OCI-LY7 (cell line): ENCODE measurements at regions not wholly inside any gene's neighbourhood (a gene's known extent, or its start where the extent isn't known, plus 50 kb on each side); places are given as distances from the start of the nearest gene placed in this dataset.

ENCODE experiments used
- BruUV-seq: library from RNA; stranded (reverse); fragments of 400-500 nt; replicated peaks from 2 replicates; lab custom pipeline; 2021; lab: Mats Ljungman, UMichigan
- CTCF ChIA-PET: fragments of 300-600 bp; sonication (Branson Sonifier 250); formaldehyde crosslinking; loops from one replicate; lab custom pipeline; 2022; ENCODE audit warnings: antibody characterized with exemption; ENCODE audit not compliant: unreplicated experiment; lab: Charles Lee
- POLR2A ChIA-PET: fragments of 300-600 bp; sonication (Branson Sonifier 250); formaldehyde crosslinking; loops from one replicate; lab custom pipeline; 2022; ENCODE audit warnings: antibody characterized with exemption; lab: Charles Lee
- DNase-seq: peaks from one replicate; pipeline ENCODE4 v3.0.0-alpha.2; 2015; ENCODE audit warnings: low spot score
- H2AFZ ChIP-seq: fragments of 200-600 bp; sonication (generic), shearing (Covaris generic); 2 replicates; pipeline ENCODE4 v1.6.1; 2014; ENCODE audit warnings: mild to moderate bottlenecking, antibody characterized with exemption, low read length, moderate library complexity
- H3K27ac ChIP-seq: fragments of 200-600 bp; sonication (generic); 2 replicates; pipeline ENCODE4 v1.5.1; 2014; ENCODE audit warnings: mixed run types, low read depth, mild to moderate bottlenecking, moderate library complexity, low read length, inconsistent platforms; ENCODE audit not compliant: poor library complexity, severe bottlenecking
- H3K36me3 ChIP-seq: fragments of 200-600 bp; sonication (generic); 2 replicates; pipeline ENCODE4 v1.6.1; 2014; ENCODE audit warnings: mild to moderate bottlenecking, antibody characterized with exemption, low read length, moderate library complexity, mixed read lengths; ENCODE audit not compliant: insufficient read depth
- H3K4me1 ChIP-seq: fragments of 200-600 bp; sonication (generic); 2 replicates; pipeline ENCODE4 v1.5.1; 2014; ENCODE audit warnings: mild to moderate bottlenecking, low read length; ENCODE audit not compliant: insufficient read depth, poor library complexity, severe bottlenecking
- H3K4me2 ChIP-seq: fragments of 200-600 bp; sonication (generic); 2 replicates; pipeline ENCODE4 v1.6.1; 2014; ENCODE audit warnings: mild to moderate bottlenecking, low read length
- H3K4me3 ChIP-seq: fragments of 200-600 bp; sonication (generic); 2 replicates; pipeline ENCODE4 v1.5.1; 2014; ENCODE audit warnings: mild to moderate bottlenecking, low read depth, low read length; ENCODE audit not compliant: poor library complexity, severe bottlenecking
- H3K79me2 ChIP-seq: fragments of 200-600 bp; sonication (generic); 2 replicates; pipeline ENCODE4 v1.6.1; 2016; ENCODE audit warnings: low read depth, mild to moderate bottlenecking, low read length, moderate library complexity, mixed read lengths; ENCODE audit not compliant: insufficient read depth
- H3K9me2 ChIP-seq: fragments of 200-600 bp; sonication (generic); 2 replicates; pipeline ENCODE4 v1.6.1; 2016; ENCODE audit warnings: mild to moderate bottlenecking, low read length, mixed read lengths; ENCODE audit not compliant: insufficient read depth
- H3K9me3 ChIP-seq: fragments of 200-600 bp; sonication (generic); 2 replicates; pipeline ENCODE4 v1.6.1; 2014; ENCODE audit warnings: mild to moderate bottlenecking, mixed run types, low read length, mixed read lengths
- H4K20me1 ChIP-seq: fragments of 200-600 bp; sonication (generic); 2 replicates; pipeline ENCODE4 v1.6.1; 2014; ENCODE audit warnings: mild to moderate bottlenecking, antibody characterized with exemption, low read length, moderate library complexity, mixed read lengths; ENCODE audit not compliant: insufficient read depth
- CTCF ChIP-seq: fragments of 200-600 bp; sonication (generic); conservative IDR thresholded peaks from 2 replicates; pipeline ENCODE4 v1.5.1; 2014; ENCODE audit warnings: mild to moderate bottlenecking, antibody characterized with exemption, low read length, moderate library complexity, mixed read lengths
- EZH2phosphoT487 ChIP-seq: fragments of 200-600 bp; sonication (generic); IDR thresholded peaks from 2 replicates; pipeline ENCODE4 v1.6.1; 2018; ENCODE audit warnings: low read depth, borderline replicate concordance, mild to moderate bottlenecking, mixed run types, antibody characterized with exemption, low read length, moderate library complexity, mixed read lengths
- intact Hi-C: fragments of 100-400 bp; cut with micrococcal nuclease; formaldehyde crosslinking; loops from one replicate; pipeline ENCODE4 v1.10.0; 2022; ENCODE audit not compliant: unreplicated experiment

DNA sequence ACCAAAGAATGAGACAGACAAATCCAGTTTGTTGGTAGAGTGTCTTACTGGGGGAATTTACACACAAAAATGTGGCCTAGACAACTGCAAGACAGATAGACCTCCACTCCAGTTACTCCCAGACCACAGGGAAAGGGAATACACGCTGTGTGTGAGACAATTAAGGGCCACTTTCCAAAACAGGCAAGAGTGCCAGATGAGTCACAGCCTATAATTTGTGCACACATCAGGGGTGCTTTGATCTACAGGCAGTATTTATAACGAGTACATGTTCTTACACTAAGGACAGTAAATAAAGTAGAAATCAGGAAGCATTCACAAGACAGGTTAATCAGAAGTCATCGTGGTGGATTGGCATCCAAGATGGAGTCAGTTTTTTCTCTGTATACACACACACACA lies 114.8 kb downstream of the ZNF622 start:
- TF ChIP-seq CTCF, result no peak
- no peak for TF ChIP-seq EZH2phosphoT487
- BruUV-seq, result no TSS peak
- ChIA-PET CTCF (no interaction called here), POLR2A (no interaction called here)
- no peak for DNase-seq
- Histone ChIP-seq H3K36me3 (no peaks in the 10 kb centered on the region), H4K20me1 (no peaks in the 10 kb centered on the region), H3K27ac (no peak overlapping the region), H3K4me3 (no peak overlapping the region), H2AFZ (no peak overlapping the region), H3K9me2 (no peaks in the 10 kb centered on the region), H3K9me3 (no peaks in the 10 kb centered on the region), H3K4me2 (no peak overlapping the region), H3K79me2 (no peaks in the 10 kb centered on the region), H3K4me1 (no peaks in the 10 kb centered on the region)
- intact Hi-C loops, result no loop called here

DNA sequence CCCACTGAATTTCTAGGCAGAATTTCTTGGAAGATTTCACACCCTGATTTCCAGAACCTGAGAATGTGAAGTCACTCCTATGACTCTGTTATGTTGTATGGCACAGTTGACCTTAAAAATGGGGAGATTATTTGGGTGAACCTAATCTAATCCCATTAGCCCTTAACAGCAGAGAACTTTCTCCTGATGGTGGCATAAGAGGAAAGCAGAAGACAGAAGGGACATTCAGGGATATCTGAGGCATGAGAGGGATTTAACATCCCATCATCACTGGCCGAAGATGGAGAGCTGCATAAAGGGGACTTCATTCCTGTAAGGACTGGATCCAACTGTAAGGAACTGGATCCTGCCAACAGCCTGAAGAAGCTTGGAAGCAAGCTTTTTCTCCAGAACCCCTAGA lies 119.2 kb downstream of the ZNF622 start:
- Histone ChIP-seq H3K36me3 (no peaks in the 10 kb centered on the region), H3K27ac (no peak overlapping the region), H3K4me3 (no peak overlapping the region), H3K9me3 (no peaks in the 10 kb centered on the region), H2AFZ (no peak overlapping the region), H3K4me1 (no peaks in the 10 kb centered on the region), H3K9me2 (no peaks in the 10 kb centered on the region), H4K20me1 (no peaks in the 10 kb centered on the region), H3K4me2 (no peak overlapping the region), H3K79me2 (no peaks in the 10 kb centered on the region)
- TF ChIP-seq CTCF, result no peak
- TF ChIP-seq EZH2phosphoT487, result no peak
- ChIA-PET POLR2A (no interaction called here), CTCF (no interaction called here)
- BruUV-seq, result no TSS peak
- intact Hi-C loops, result no loop called here
- no peak for DNase-seq

- no TSS peak for BruUV-seq
- intact Hi-C loops, result no loop called here
- no peak for TF ChIP-seq EZH2phosphoT487
- 0 out of 2 replicates have a peak, but pooled peaks have one; percentile 20 for TF ChIP-seq CTCF
These were observed 120.1 kb downstream of the ZNF622 start for GRCh38 chr5:16345454-16345853.

More at GRCh38 chr5:16345454-16345853, 120.1 kb downstream of the ZNF622 start:
- ChIA-PET POLR2A (interaction anchor here (0.7 kb wide), 1 partner anchor 229 kb away, joined by 3 read pairs; no protein-coding TSS in a partner anchor), CTCF (no interaction called here)
- Histone ChIP-seq H3K9me2 (no peaks in the 10 kb centered on the region), H3K9me3 (no peaks in the 10 kb centered on the region), H3K4me3 (no peak overlapping the region), H3K36me3 (no peaks in the 10 kb centered on the region), H3K79me2 (no peaks in the 10 kb centered on the region), H3K27ac (no peak overlapping the region), H2AFZ (no peak overlapping the region), H3K4me2 (no peak overlapping the region), H4K20me1 (no peaks in the 10 kb centered on the region), H3K4me1 (no peaks in the 10 kb centered on the region)
- DNase-seq, result no peak
